ENCODE measurements at regions not wholly inside any gene's neighbourhood (a gene's known extent, or its start where the extent isn't known, plus 50 kb on each side); places are given as distances from the start of the nearest gene placed in this dataset.

GRCh38 chr15:66933932-66934867 lies 131.2 kb upstream of the SMAD3 start:
- no peak for DNase-seq

GRCh38 chr15:66934868-66935520 lies 130.4 kb upstream of the SMAD3 start:
- no peak for DNase-seq

GRCh38 chr15:66935688-66936087 lies 129.7 kb upstream of the SMAD3 start:
- DNase-seq: no peak

GRCh38 chr15:66936109-66936860 lies 129.1 kb upstream of the SMAD3 start:
- DNase-seq: no peak

GRCh38 chr15:66936861-66937582 lies 128.4 kb upstream of the SMAD3 start:
- no peak for DNase-seq

GRCh38 chr15:66937588-66937987 lies 127.8 kb upstream of the SMAD3 start:
- DNase-seq: no peak

- DNase-seq: no peak
Measured at GRCh38 chr15:66938114-66938830, 127.1 kb upstream of the SMAD3 start.

- no peak for DNase-seq
Measured at GRCh38 chr15:66939016-66939415, 126.4 kb upstream of the SMAD3 start.

GRCh38 chr15:66939451-66940023 lies 125.9 kb upstream of the SMAD3 start:
- no peak for DNase-seq

GRCh38 chr15:66940368-66940767 lies 125.0 kb upstream of the SMAD3 start:
- DNase-seq: no peak

GRCh38 chr15:66941108-66941711 lies 124.2 kb upstream of the SMAD3 start:
- DNase-seq: no peak

GRCh38 chr15:66941791-66942190 lies 123.6 kb upstream of the SMAD3 start:
- no peak for DNase-seq

GRCh38 chr15:66942649-66943390 lies 122.6 kb upstream of the SMAD3 start:
- DNase-seq: no peak

- DNase-seq: no peak
Measured at GRCh38 chr15:66943456-66944095, 121.8 kb upstream of the SMAD3 start.

- DNase-seq: no peak
Measured at GRCh38 chr15:66944121-66944520, 121.3 kb upstream of the SMAD3 start.

GRCh38 chr15:66945286-66945685 lies 120.1 kb upstream of the SMAD3 start:
- no peak for DNase-seq

- DNase-seq: no peak
Measured at GRCh38 chr15:66945842-66946241, 119.6 kb upstream of the SMAD3 start.

GRCh38 chr15:66946578-66947164 lies 118.7 kb upstream of the SMAD3 start:
- no peak for DNase-seq

- DNase-seq: no peak
Measured at GRCh38 chr15:66947471-66947870, 117.9 kb upstream of the SMAD3 start.

GRCh38 chr15:66948294-66948693 lies 117.1 kb upstream of the SMAD3 start:
- DNase-seq: no peak

Data from amniotic stem cell (primary cell).